AG04450 (cell line): ENCODE measurements at regions not wholly inside any gene's neighbourhood (a gene's known extent, or its start where the extent isn't known, plus 50 kb on each side); places are given as distances from the start of the nearest gene placed in this dataset.

Source experiments
- CTCF ChIA-PET: fragments of 300-600, 350-600 bp; formaldehyde crosslinking; extraction: SDS; loops from one replicate; lab custom pipeline; 2022; ENCODE audit warnings: antibody characterized with exemption, inconsistent platforms; lab: Charles Lee
- POLR2A ChIA-PET: fragments of 350-600 bp; formaldehyde crosslinking; extraction: SDS; loops from one replicate; lab custom pipeline; 2021; ENCODE audit warnings: antibody characterized with exemption, inconsistent platforms; lab: Yijun Ruan, JAX
- DNase-seq: peaks from one replicate; pipeline ENCODE4 v3.0.0-alpha.2; 2011; ENCODE audit warnings: low read depth, low spot score
- H3K27ac ChIP-seq: one replicate; pipeline ENCODE4 v1.5.1; 2012; ENCODE audit warnings: low read depth, low read length, control low read depth
- H3K27me3 ChIP-seq: one replicate; pipeline ENCODE4 v1.6.0; 2012; ENCODE audit warnings: low read length; ENCODE audit not compliant: control insufficient read depth, insufficient read depth
- H3K4me3 ChIP-seq: 2 replicates; pipeline ENCODE4 v1.5.1; 2011; ENCODE audit warnings: mild to moderate bottlenecking, low read depth, low read length, control low read depth
- H3K9me3 ChIP-seq: 2 replicates; pipeline ENCODE4 v1.5.1; 2012; ENCODE audit warnings: low read length; ENCODE audit not compliant: control insufficient read depth, insufficient read depth
- CTCF ChIP-seq: IDR thresholded peaks from 2 replicates; pipeline ENCODE4 v1.5.1; 2011; ENCODE audit warnings: low read depth, low read length, control low read depth, inconsistent platforms

- no peak for DNase-seq
- H3K27ac ChIP-seq = no peak overlapping the region
- no peaks in the 10 kb centered on the region for H3K27me3 ChIP-seq
- CTCF ChIA-PET = interaction anchor here (0.7 to 0.9 kb wide), 2 partner anchors 10 to 56 kb away, joined by 3 read pairs; no protein-coding TSS in a partner anchor
- H3K9me3 ChIP-seq = no peaks in the 10 kb centered on the region; the same call in 1 of the 2 replicates
- POLR2A ChIA-PET = interaction anchor here (0.7 kb wide), 1 partner anchor 32 kb away, joined by 4 read pairs; no protein-coding TSS in a partner anchor
- no peak for TF ChIP-seq CTCF
- no peak overlapping the region for H3K4me3 ChIP-seq
Measured at GRCh38 chr9:113646946-113647914, 183.7 kb downstream of the RGS3 start.

GRCh38 chr9:113648048-113648447 lies 184.5 kb downstream of the RGS3 start:
- ChIA-PET CTCF (interaction anchor here (0.7 to 0.9 kb wide), 2 partner anchors 10 to 57 kb away, joined by 3 read pairs; no protein-coding TSS in a partner anchor), POLR2A (no interaction called here)
- Histone ChIP-seq H3K27me3 (no peaks in the 10 kb centered on the region), H3K4me3 (no peak overlapping the region), H3K9me3 (no peaks in the 10 kb centered on the region; the same call in 1 of the 2 replicates), H3K27ac (no peak overlapping the region)
- TF ChIP-seq CTCF = no peak
- no peak for DNase-seq

GRCh38 chr9:113648586-113648985 lies 185.1 kb downstream of the RGS3 start:
- Histone ChIP-seq H3K27ac (no peak overlapping the region), H3K9me3 (no peaks in the 10 kb centered on the region; the same call in 1 of the 2 replicates), H3K4me3 (no peak overlapping the region), H3K27me3 (no peaks in the 10 kb centered on the region)
- ChIA-PET CTCF (interaction anchor here (0.9 kb wide), 1 partner anchor 9 kb away, joined by 3 read pairs; no protein-coding TSS in a partner anchor), POLR2A (interaction anchor here (0.9 kb wide), 1 partner anchor 194 kb away, joined by 7 read pairs; no protein-coding TSS in a partner anchor)
- no peak for TF ChIP-seq CTCF
- DNase-seq = no peak

GRCh38 chr9:113649054-113649453 lies 185.5 kb downstream of the RGS3 start:
- no peak for TF ChIP-seq CTCF
- no peak for DNase-seq
- POLR2A ChIA-PET = interaction anchor here (0.9 to 1.6 kb wide), 2 partner anchors 55 to 194 kb away, joined by 7 to 10 read pairs; no protein-coding TSS in a partner anchor
- Histone ChIP-seq H3K27ac (no peak overlapping the region), H3K27me3 (no peaks in the 10 kb centered on the region), H3K9me3 (no peaks in the 10 kb centered on the region; the same call in 1 of the 2 replicates), H3K4me3 (no peak overlapping the region)
- CTCF ChIA-PET = no interaction called here
